HepG2 (cell line): ENCODE measurements at regions not wholly inside any gene's neighbourhood (a gene's known extent, or its start where the extent isn't known, plus 50 kb on each side); places are given as distances from the start of the nearest gene placed in this dataset.

ENCODE experiments used
- ATAC-seq: fragments of 200-7000 bp; cut with Tn5 transposase; 3 replicates; pipeline ENCODE4 v1.9.1; 2020; ENCODE audit warnings: mild to moderate bottlenecking, moderate library complexity
- BruUV-seq: library from RNA; stranded (reverse); fragments of 400-500 nt; replicated peaks from 2 replicates; lab custom pipeline; 2021; lab: Mats Ljungman, UMichigan
- CTCF ChIA-PET: fragments of 300-600 bp; formaldehyde crosslinking; extraction: SDS; loops from one replicate; lab custom pipeline; 2021; ENCODE audit warnings: low total read pairs, inconsistent platforms, low intra/inter-chr PET ratio; lab: Yijun Ruan, JAX
- POLR2A ChIA-PET: fragments of 350-600 bp; sonication (Branson Sonifier 250); formaldehyde crosslinking; loops from one replicate; lab custom pipeline; 2020; ENCODE audit warnings: antibody characterized with exemption, inconsistent platforms; lab: Yijun Ruan, JAX
- DNase-seq: peaks from one replicate; pipeline ENCODE4 v3.0.0-alpha.2; 2015; ENCODE audit warnings: low spot score
- FAIRE-seq: peaks from 3 replicates; lab custom pipeline; 2011; peaks lifted over from hg19 to GRCh38; lab: Jason Lieb, UNC
- H2AFZ ChIP-seq: one replicate; pipeline ENCODE4 v1.6.1; 2011; ENCODE audit warnings: low read length, inconsistent platforms
- H3K27ac ChIP-seq: fragments of 300-600 bp; 3 replicates; pipeline ENCODE4 v1.8.0; 2011; ENCODE audit warnings: mixed run types, mild to moderate bottlenecking, mixed read lengths, low read length, inconsistent platforms; ENCODE audit not compliant: insufficient read depth; ENCODE audit errors: extremely low read length
- H3K27me3 ChIP-seq, 2 experiments: fragments of 200-600 bp in 1 of 2; 2 replicates in 1 of 2; 3 replicates in 1 of 2; pipeline versions ENCODE4 v1.6.0 to v1.8.0; 2011; ENCODE audit warnings: low read length in 2 of 2, mild to moderate bottlenecking in 2 of 2, moderate library complexity in 2 of 2, inconsistent platforms in 1 of 2; ENCODE audit not compliant: insufficient read depth in 2 of 2, control insufficient read depth in 1 of 2
- H3K36me3 ChIP-seq, 2 experiments: fragments of 200-600 bp in 1 of 2; replicated peaks in 1 of 2; 2 replicates in 1 of 2; 3 replicates in 1 of 2; pipeline versions ENCODE4 v1.5.1 to v1.8.0; 2011; ENCODE audit warnings: low read length in 2 of 2, inconsistent platforms in 1 of 2; ENCODE audit not compliant: insufficient read depth in 2 of 2, control insufficient read depth in 1 of 2
- H3K4me1 ChIP-seq: 2 replicates; pipeline ENCODE4 v1.5.1; 2012; ENCODE audit warnings: low read length, inconsistent platforms; ENCODE audit not compliant: insufficient read depth
- H3K4me2 ChIP-seq: 2 replicates; pipeline ENCODE4 v1.6.0; 2011; ENCODE audit warnings: low read depth, low read length, inconsistent platforms
- H3K4me3 ChIP-seq, 3 experiments: fragments of 200-600 bp in 1 of 3; sonication (generic), shearing (Covaris generic) in 1 of 3; replicated peaks in 1 of 3; 2 replicates each; pipeline ENCODE4 v1.5.1; 2011 to 2016; ENCODE audit warnings: low read length in 3 of 3, inconsistent platforms in 2 of 3, low read depth in 2 of 3, mild to moderate bottlenecking in 2 of 3, control low read depth in 1 of 3, mixed read lengths in 1 of 3; ENCODE audit not compliant: insufficient read depth in 1 of 3
- H3K79me2 ChIP-seq: one replicate; pipeline ENCODE4 v1.6.1; 2011; ENCODE audit warnings: low read length, inconsistent platforms; ENCODE audit not compliant: insufficient read depth
- H3K9ac ChIP-seq: 2 replicates; pipeline ENCODE4 v1.6.0; 2011; ENCODE audit warnings: mild to moderate bottlenecking, low read depth, low read length, inconsistent platforms; ENCODE audit not compliant: insufficient read depth
- H3K9me3 ChIP-seq: 2 replicates; pipeline ENCODE4 v1.5.1; 2012; ENCODE audit warnings: mild to moderate bottlenecking, low read length
- H4K20me1 ChIP-seq: 2 replicates; pipeline ENCODE4 v1.6.0; 2011; ENCODE audit warnings: inconsistent platforms, mild to moderate bottlenecking, low read length, moderate library complexity; ENCODE audit not compliant: insufficient read depth
- FOXC1 ChIP-seq: sonication (generic); formaldehyde crosslinking; IDR thresholded peaks from 2 replicates; pipeline ENCODE4 v1.8.0; 2022; ENCODE audit warnings: mild to moderate bottlenecking, missing genetic modification reagents, borderline replicate concordance
- IKZF4 ChIP-seq: sonication (generic); formaldehyde crosslinking; IDR thresholded peaks from 2 replicates; pipeline ENCODE4 v1.5.1; 2020; ENCODE audit warnings: borderline replicate concordance, mild to moderate bottlenecking, low read depth, missing genetic modification reagents; ENCODE audit errors: not compliant biosample characterization
- JUN ChIP-seq: sonication (generic); formaldehyde crosslinking; IDR thresholded peaks from 2 replicates; pipeline ENCODE4 v1.4.0; 2020; ENCODE audit warnings: mild to moderate bottlenecking, missing genetic modification reagents
- KLF9 ChIP-seq: IDR thresholded peaks from 2 replicates; pipeline ENCODE4 v1.6.1; 2016; ENCODE audit warnings: low read depth
- MED1 ChIP-seq: sonication (generic); formaldehyde crosslinking; IDR thresholded peaks from 2 replicates; pipeline ENCODE4 v1.4.0; 2020; ENCODE audit warnings: missing genetic modification reagents
- PRMT3 ChIP-seq: sonication (generic); formaldehyde crosslinking; IDR thresholded peaks from 2 replicates; pipeline ENCODE4 v1.8.1; 2022; ENCODE audit warnings: low read depth, mild to moderate bottlenecking, moderate library complexity, missing genetic modification reagents, borderline replicate concordance
- THYN1 ChIP-seq: sonication (generic); formaldehyde crosslinking; IDR thresholded peaks from 2 replicates; pipeline ENCODE4 v1.8.1; 2023; ENCODE audit warnings: low read depth, mild to moderate bottlenecking, moderate library complexity, missing genetic modification reagents, borderline replicate concordance
- ZNF232 ChIP-seq: sonication (generic); formaldehyde crosslinking; IDR thresholded peaks from 2 replicates; pipeline ENCODE4 v1.4.0; 2020; ENCODE audit warnings: missing genetic modification reagents, borderline replicate concordance
- ZNF292 ChIP-seq: sonication (generic); formaldehyde crosslinking; IDR thresholded peaks from 2 replicates; pipeline ENCODE4 v1.8.1; 2022; ENCODE audit warnings: mild to moderate bottlenecking, low read depth, missing genetic modification reagents, borderline replicate concordance
- ZNF317 ChIP-seq: sonication (generic); formaldehyde crosslinking; IDR thresholded peaks from 2 replicates; pipeline ENCODE4 v1.5.0; 2020; ENCODE audit warnings: mild to moderate bottlenecking, missing genetic modification reagents
- ZNF558 ChIP-seq: sonication (generic); formaldehyde crosslinking; IDR thresholded peaks from 2 replicates; pipeline ENCODE4 v1.9.0; 2022; ENCODE audit warnings: mild to moderate bottlenecking, missing genetic modification reagents, borderline replicate concordance
- ZNF746 ChIP-seq: sonication (generic); formaldehyde crosslinking; IDR thresholded peaks from 2 replicates; pipeline ENCODE4 v1.8.0; 2022; ENCODE audit warnings: mild to moderate bottlenecking, missing genetic modification reagents
- WGBS: methylation state at CpG from one replicate; pipeline ENCODE4 v1.1.6; 2017; ENCODE audit warnings: low lambda C conversion rate; 5-methylcytosine and 5-hydroxymethylcytosine counted together
- in situ Hi-C: cut with HindIII; loops from 2 replicates; pipeline ENCODE4 v1.10.0; 2017; ENCODE audit warnings: low pct_unique_long_range_greater_than_20kb; ENCODE audit not compliant: extremely low pct_ligation_motif_present
- intact Hi-C: fragments of 100-400 bp; cut with micrococcal nuclease; formaldehyde crosslinking; loops from one replicate; pipeline ENCODE4 v1.10.0; 2022; ENCODE audit not compliant: unreplicated experiment
- TF ChIP-seq, protein P1 (sequence below): IDR thresholded peaks from 2 replicates; pipeline ENCODE4 v1.6.1; 2012; ENCODE audit warnings: inconsistent platforms
- TF ChIP-seq, protein P2 (sequence below): sonication (generic); formaldehyde crosslinking; IDR thresholded peaks from 2 replicates; pipeline ENCODE4 v1.4.0; 2020; ENCODE audit warnings: low read depth, missing genetic modification reagents
- TF ChIP-seq, protein P3 (sequence below): sonication (generic); formaldehyde crosslinking; IDR thresholded peaks from 2 replicates; pipeline ENCODE4 v1.5.0; 2020; ENCODE audit warnings: missing genetic modification reagents
- TF ChIP-seq, protein P4 (sequence below): sonication (generic); formaldehyde crosslinking; IDR thresholded peaks from 2 replicates; pipeline ENCODE4 v1.5.1; 2020; ENCODE audit warnings: missing genetic modification reagents, mild to moderate bottlenecking, borderline replicate concordance
- TF ChIP-seq, protein P5 (sequence below): sonication (generic); formaldehyde crosslinking; IDR thresholded peaks from 2 replicates; pipeline ENCODE4 v1.5.1; 2020; ENCODE audit warnings: missing genetic modification reagents, mild to moderate bottlenecking, borderline replicate concordance

DNA sequence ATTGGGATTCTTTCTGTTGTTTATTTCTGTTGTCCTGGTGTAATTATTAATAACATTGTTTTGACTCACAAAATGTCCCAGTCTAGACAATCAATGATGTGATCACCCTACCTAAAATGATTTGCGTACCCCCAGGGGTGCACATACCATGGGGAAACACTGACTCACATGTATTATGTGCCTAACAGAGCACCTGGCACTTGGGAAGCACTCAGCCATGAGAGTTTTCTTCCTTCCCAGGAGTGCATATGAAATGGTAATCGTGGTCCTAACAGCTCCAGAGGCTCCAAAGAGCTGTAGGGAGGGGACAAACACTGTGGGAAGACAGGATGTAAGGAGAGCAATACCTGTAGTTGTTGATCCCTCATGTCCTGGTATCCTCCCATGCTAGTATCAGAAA lies 187.8 kb upstream of the ERBB4 start:
- CTCF ChIA-PET: no interaction called here
- in situ Hi-C loops: no loop called here
- Histone ChIP-seq H3K36me3 (no peaks in the 10 kb centered on the region), H3K4me2 (no peak overlapping the region), H3K79me2 (no peaks in the 10 kb centered on the region), H3K27me3 (no peaks in the 10 kb centered on the region), H4K20me1 (no peaks in the 10 kb centered on the region), H2AFZ (no peak overlapping the region), H3K9ac (no peak overlapping the region), H3K9me3 (peaks cover 7% of the 10 kb centered on the region; the same call in 1 of the 2 replicates), H3K4me1 (no peaks in the 10 kb centered on the region), H3K27ac (no peak overlapping the region), H3K4me3 (no peak overlapping the region)
- POLR2A ChIA-PET: no interaction called here
- TF ChIP-seq, protein P1, sequence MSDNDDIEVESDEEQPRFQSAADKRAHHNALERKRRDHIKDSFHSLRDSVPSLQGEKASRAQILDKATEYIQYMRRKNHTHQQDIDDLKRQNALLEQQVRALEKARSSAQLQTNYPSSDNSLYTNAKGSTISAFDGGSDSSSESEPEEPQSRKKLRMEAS: no peak
- TF ChIP-seq JUN (CRISPR knock-in tag) (no peak), ZNF292 (no peak), ZNF558 (CRISPR knock-in tag) (no peak), IKZF4 (CRISPR knock-in tag) (no peak), ZNF232 (CRISPR knock-in tag) (no peak), ZNF746 (CRISPR knock-in tag) (no peak), FOXC1 (CRISPR knock-in tag) (no peak), THYN1 (CRISPR knock-in tag) (no peak), MED1 (CRISPR knock-in tag) (no peak), KLF9 (CRISPR knock-in tag) (no peak), ZNF317 (CRISPR knock-in tag) (no peak), PRMT3 (no peak)
- TF ChIP-seq, protein P2, sequence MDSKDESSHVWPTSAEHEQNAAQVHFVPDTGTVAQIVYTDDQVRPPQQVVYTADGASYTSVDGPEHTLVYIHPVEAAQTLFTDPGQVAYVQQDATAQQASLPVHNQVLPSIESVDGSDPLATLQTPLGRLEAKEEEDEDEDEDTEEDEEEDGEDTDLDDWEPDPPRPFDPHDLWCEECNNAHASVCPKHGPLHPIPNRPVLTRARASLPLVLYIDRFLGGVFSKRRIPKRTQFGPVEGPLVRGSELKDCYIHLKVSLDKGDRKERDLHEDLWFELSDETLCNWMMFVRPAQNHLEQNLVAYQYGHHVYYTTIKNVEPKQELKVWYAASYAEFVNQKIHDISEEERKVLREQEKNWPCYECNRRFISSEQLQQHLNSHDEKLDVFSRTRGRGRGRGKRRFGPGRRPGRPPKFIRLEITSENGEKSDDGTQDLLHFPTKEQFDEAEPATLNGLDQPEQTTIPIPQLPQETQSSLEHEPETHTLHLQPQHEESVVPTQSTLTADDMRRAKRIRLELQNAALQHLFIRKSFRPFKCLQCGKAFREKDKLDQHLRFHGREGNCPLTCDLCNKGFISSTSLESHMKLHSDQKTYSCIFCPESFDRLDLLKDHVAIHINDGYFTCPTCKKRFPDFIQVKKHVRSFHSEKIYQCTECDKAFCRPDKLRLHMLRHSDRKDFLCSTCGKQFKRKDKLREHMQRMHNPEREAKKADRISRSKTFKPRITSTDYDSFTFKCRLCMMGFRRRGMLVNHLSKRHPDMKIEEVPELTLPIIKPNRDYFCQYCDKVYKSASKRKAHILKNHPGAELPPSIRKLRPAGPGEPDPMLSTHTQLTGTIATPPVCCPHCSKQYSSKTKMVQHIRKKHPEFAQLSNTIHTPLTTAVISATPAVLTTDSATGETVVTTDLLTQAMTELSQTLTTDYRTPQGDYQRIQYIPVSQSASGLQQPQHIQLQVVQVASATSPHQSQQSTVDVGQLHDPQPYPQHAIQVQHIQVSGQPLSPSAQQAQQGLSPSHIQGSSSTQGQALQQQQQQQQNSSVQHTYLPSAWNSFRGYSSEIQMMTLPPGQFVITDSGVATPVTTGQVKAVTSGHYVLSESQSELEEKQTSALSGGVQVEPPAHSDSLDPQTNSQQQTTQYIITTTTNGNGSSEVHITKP: no peak
- TF ChIP-seq, protein P3, sequence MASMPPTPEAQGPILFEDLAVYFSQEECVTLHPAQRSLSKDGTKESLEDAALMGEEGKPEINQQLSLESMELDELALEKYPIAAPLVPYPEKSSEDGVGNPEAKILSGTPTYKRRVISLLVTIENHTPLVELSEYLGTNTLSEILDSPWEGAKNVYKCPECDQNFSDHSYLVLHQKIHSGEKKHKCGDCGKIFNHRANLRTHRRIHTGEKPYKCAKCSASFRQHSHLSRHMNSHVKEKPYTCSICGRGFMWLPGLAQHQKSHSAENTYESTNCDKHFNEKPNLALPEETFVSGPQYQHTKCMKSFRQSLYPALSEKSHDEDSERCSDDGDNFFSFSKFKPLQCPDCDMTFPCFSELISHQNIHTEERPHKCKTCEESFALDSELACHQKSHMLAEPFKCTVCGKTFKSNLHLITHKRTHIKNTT (CRISPR knock-in tag): no peak
- TF ChIP-seq, protein P4, sequence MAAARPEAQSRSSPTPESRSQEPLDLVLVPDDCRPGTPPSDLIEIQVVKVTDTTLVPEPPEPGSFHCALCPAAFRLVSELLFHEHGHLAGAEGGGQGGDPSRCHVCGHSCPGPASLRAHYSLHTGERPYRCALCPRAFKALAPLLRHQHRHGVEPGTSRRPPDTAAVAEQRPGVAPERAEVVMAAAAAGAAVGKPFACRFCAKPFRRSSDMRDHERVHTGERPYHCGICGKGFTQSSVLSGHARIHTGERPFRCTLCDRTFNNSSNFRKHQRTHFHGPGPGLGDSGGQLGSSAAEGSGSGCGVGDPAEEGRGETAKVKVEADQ: no peak
- TF ChIP-seq, protein P5, sequence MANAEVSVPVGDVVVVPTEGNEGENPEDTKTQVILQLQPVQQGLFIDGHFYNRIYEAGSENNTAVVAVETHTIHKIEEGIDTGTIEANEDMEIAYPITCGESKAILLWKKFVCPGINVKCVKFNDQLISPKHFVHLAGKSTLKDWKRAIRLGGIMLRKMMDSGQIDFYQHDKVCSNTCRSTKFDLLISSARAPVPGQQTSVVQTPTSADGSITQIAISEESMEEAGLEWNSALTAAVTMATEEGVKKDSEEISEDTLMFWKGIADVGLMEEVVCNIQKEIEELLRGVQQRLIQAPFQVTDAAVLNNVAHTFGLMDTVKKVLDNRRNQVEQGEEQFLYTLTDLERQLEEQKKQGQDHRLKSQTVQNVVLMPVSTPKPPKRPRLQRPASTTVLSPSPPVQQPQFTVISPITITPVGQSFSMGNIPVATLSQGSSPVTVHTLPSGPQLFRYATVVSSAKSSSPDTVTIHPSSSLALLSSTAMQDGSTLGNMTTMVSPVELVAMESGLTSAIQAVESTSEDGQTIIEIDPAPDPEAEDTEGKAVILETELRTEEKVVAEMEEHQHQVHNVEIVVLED (CRISPR knock-in tag): no peak
- no peak for FAIRE-seq
- WGBS: 2% methylated on average over 2 of the region's 2 CpGs
- ATAC-seq: no peak
- DNase-seq: no peak
- intact Hi-C loops: no loop called here
- BruUV-seq: no TSS peak
